ENCODE measurements at regions not wholly inside any gene's neighbourhood (a gene's known extent, or its start where the extent isn't known, plus 50 kb on each side); places are given as distances from the start of the nearest gene placed in this dataset.

- Mint-ChIP-seq H3K4me3 (no peak overlapping the region), H3K27me3 (ENCODE audit: low read depth) (no peaks in the 10 kb centered on the region)
Measured at GRCh38 chrX:128664211-128664610, 612.0 kb upstream of the ACTRT1 start.

More at GRCh38 chrX:128664211-128664610, 612.0 kb upstream of the ACTRT1 start:
- peaks cover 24 to 57% of the 10 kb centered on the region in 2 experiments for H3K9me3 Mint-ChIP-seq
- no peak overlapping the region for H2BK20ac ChIP-seq (ENCODE audit: low read depth, low read length, poor library complexity, severe bottlenecking)
- H3K56ac ChIP-seq (ENCODE audit: insufficient read length, low read depth, low read length), result no peak overlapping the region
- H3K23ac ChIP-seq (ENCODE audit: insufficient read length, low read depth, low read length), result no peak overlapping the region
- H2BK12ac ChIP-seq (ENCODE audit: insufficient read length, low read depth, low read length), result no peak overlapping the region
- no peak overlapping the region for H4K8ac ChIP-seq (replicated peaks; ENCODE audit: insufficient read length, low read depth, low read length)
- no peak overlapping the region for H4K91ac ChIP-seq (ENCODE audit: insufficient read length, low read depth, low read length)
- no peak for DNase-seq
- no peak overlapping the region for H2BK15ac ChIP-seq (ENCODE audit: low read depth, low read length)
- H3K79me2 ChIP-seq (ENCODE audit: insufficient read depth, low read length), result no peaks in the 10 kb centered on the region
- no peaks in the 10 kb centered on the region for H3K27me3 ChIP-seq (ENCODE audit: insufficient read depth, low read length)
- no peaks in the 10 kb centered on the region for H3K4me1 Mint-ChIP-seq
- no peaks in the 10 kb centered on the region for H3K23me2 ChIP-seq (ENCODE audit: insufficient read length, low read depth, low read length, poor library complexity, severe bottlenecking)
- H3K9ac ChIP-seq (ENCODE audit: extremely low read depth, insufficient read length, low read length), result no peak overlapping the region
- no peak overlapping the region for H3K27ac Mint-ChIP-seq
- H3K4ac ChIP-seq (ENCODE audit: low read depth, low read length), result no peak overlapping the region
- H4K20me1 ChIP-seq (ENCODE audit: control insufficient read depth, insufficient read depth, insufficient read length), result no peaks in the 10 kb centered on the region
- H2AFZ ChIP-seq (ENCODE audit: low read length), result no peak overlapping the region
- H2BK120ac ChIP-seq (ENCODE audit: low read depth, low read length, poor library complexity, severe bottlenecking), result no peak overlapping the region
- no peak overlapping the region for H3K4me2 ChIP-seq (ENCODE audit: insufficient read depth, insufficient read length, low read length)
- no peak overlapping the region for H3K27ac ChIP-seq (ENCODE audit: insufficient read length, low read depth, low read length)
- peaks cover 8% of the 10 kb centered on the region for H3K9me3 ChIP-seq (ENCODE audit: control insufficient read depth, low read depth, low read length)
- no peak overlapping the region for H3K14ac ChIP-seq (ENCODE audit: insufficient read depth, low read length)
- WGBS (ENCODE audit: extremely low coverage, insufficient read length, low lambda C conversion rate), result no CpG with 5 or more reads among the region's 1 CpG
- no peak overlapping the region for H3K18ac ChIP-seq (ENCODE audit: insufficient read length, low read depth, low read length)
- no peak overlapping the region for H4K5ac ChIP-seq (ENCODE audit: insufficient read length, low read depth, low read length)
- no peak overlapping the region for H3T11ph ChIP-seq (ENCODE audit: low read length)
- no peak for TF ChIP-seq CTCF (conservative IDR thresholded peaks at IDR 0.05)
- no peak overlapping the region for H2BK5ac ChIP-seq (ENCODE audit: insufficient read length, low read length)
- no peak overlapping the region for H2AK5ac ChIP-seq (ENCODE audit: insufficient read length, low read length)
- H3K4me1 ChIP-seq (ENCODE audit: insufficient read depth, low read length), result no peaks in the 10 kb centered on the region
- peaks cover 5 to 9% (median 7%) of the 10 kb centered on the region in 3 experiments for H3K36me3 Mint-ChIP-seq (ENCODE audit: insufficient read depth in 1 of 3, low read depth in 3 of 3)
- H3K79me1 ChIP-seq (ENCODE audit: insufficient read depth, low read depth, low read length, poor library complexity, severe bottlenecking), result no peaks in the 10 kb centered on the region

Data from H9 (cell line).